AG10803 (cell line): ENCODE measurements at regions not wholly inside any gene's neighbourhood (a gene's known extent, or its start where the extent isn't known, plus 50 kb on each side); places are given as distances from the start of the nearest gene placed in this dataset.

Source experiments
- DNase-seq: peaks from one replicate; pipeline ENCODE4 v3.0.0; 2010; ENCODE audit warnings: low read depth
- H3K4me3 ChIP-seq: 2 replicates; pipeline ENCODE4 v1.5.1; 2011; ENCODE audit warnings: mild to moderate bottlenecking, low read length, control low read depth
- TF ChIP-seq, protein P1 (sequence below): conservative IDR thresholded peaks from 2 replicates; pipeline ENCODE4 v1.5.1; 2011; ENCODE audit warnings: mild to moderate bottlenecking, low read length, control low read depth, inconsistent platforms

DNA sequence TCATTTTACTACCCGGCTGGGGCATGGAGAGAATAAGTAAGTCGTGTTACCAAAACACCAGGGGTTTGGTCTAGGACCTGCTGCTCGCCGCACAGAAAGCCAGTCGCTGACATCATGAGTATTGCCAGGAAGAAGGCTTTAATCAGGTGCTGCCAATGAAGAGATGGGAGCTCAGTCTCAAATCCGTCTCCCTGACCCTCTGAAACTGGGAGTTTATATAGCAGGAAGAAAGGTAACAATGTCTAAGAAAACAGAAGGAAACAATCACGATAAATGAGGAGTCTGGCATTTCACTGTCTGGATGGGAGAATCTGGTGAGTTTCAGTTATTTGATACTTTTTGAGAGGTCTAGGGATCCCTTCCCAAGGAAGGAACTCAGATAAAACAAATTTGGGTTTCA, 437.9 kb upstream of the JARID2 start:
- no peak overlapping the region for H3K4me3 ChIP-seq
- no peak for DNase-seq
- TF ChIP-seq, protein P1, sequence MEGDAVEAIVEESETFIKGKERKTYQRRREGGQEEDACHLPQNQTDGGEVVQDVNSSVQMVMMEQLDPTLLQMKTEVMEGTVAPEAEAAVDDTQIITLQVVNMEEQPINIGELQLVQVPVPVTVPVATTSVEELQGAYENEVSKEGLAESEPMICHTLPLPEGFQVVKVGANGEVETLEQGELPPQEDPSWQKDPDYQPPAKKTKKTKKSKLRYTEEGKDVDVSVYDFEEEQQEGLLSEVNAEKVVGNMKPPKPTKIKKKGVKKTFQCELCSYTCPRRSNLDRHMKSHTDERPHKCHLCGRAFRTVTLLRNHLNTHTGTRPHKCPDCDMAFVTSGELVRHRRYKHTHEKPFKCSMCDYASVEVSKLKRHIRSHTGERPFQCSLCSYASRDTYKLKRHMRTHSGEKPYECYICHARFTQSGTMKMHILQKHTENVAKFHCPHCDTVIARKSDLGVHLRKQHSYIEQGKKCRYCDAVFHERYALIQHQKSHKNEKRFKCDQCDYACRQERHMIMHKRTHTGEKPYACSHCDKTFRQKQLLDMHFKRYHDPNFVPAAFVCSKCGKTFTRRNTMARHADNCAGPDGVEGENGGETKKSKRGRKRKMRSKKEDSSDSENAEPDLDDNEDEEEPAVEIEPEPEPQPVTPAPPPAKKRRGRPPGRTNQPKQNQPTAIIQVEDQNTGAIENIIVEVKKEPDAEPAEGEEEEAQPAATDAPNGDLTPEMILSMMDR: no peak

DNA sequence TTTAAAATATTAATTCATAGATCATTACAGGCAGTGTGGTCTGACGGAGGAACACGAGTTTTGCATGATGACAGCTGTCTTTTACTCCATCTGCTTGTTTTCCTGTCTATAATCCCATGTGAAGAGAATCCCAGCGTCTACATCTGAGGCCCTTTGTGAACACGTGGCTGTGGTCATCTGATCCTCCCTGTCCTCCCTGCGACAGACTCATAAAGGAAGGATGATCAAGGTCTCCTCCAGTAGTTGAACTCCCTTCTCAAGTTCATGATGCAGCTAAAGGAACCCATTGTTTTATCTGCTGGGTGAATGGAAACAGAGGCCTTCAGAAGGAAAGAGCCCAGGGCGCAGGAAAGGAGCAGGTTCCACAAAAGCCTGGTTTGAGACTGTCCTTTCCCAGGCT, 435.8 kb upstream of the JARID2 start:
- H3K4me3 ChIP-seq: no peak overlapping the region
- no peak for DNase-seq
- TF ChIP-seq, protein P1: no peak

DNA sequence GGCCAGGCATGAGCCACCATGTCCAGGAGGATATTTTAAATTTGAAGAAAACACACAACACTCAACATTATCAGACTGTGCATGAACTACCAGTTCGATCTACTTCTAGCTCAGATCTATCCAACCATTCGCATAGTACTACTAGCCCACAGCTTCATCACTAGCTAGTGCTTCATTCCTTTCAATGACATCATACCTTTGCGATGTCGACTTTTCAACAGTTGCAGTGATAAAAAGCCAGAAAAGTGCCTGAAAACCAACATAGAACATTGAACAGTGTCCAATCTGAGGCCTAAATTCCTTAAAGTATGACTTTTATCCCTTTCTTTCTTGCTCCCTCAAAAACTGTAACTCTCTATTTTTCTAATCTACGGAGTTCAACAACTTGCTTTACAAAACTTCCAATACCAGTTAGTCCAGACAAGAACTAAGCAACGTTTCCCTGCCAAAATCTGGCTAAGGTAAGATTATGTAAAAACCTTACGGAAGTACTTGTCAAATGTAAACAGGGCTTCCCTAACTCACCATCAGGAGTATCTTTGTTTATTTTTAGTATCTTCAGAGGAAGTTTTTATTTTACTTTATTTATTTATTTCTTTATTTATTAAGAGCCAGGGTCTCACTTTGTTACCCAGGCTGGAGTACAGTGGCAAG, 434.0 kb upstream of the JARID2 start:
- TF ChIP-seq, protein P1: no peak
- H3K4me3 ChIP-seq: no peak overlapping the region
- DNase-seq: peak; percentile 67

DNA sequence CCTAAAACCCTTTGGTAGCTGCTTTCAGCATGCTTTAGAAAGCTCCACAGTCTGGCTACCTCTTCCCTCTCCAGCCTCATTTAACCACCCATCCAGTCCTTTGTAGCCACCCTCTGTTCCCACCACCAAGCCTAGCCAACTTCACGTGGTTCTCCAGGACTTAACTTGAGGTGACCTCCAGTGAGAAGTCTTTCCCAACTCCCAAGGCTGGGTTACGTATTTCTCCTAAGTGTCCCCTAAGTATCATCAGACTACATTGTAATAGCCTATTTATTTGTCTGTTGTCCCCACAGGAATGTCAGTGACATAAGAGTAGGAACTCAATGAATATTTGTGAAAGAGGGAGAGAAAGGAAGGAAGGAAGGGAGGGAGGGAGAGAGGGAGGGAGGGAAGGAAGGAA, 431.9 kb upstream of the JARID2 start:
- DNase-seq: peak; percentile 29
- no peak overlapping the region for H3K4me3 ChIP-seq
- TF ChIP-seq, protein P1: no peak

DNA sequence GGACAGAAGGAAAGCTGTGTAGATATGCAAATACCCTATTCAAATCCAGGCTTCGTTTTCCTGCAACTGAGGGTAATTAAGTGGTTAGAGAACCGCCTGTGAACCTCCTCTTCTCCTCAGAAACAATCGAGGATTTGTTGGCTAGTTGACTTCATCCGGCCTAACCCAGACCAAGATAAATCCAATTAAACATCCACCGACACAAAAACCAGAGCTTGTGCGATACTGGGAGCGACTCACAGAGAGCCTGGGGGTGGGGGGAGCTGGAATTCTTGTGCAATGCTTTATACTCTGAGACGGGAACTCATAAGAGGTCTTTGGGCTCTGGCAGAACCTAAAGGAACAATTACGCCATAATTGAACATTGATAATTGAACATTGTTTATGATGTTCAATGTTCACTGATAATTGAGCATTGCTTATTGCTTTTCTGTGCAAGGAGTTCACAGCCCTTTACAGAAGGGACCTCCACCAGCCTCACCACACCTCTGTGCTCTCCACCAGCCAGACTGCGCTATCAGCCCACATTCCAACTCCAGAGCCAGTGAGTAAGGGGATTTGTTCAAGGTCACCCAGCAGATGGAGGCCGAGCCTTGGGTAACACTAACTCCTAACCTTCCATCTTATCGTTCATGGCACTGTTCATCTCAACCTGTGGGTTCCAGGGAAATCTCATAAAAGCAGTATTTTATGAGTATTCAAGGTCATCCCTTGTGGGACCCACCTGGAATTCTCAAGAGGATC, 429.6 kb upstream of the JARID2 start:
- TF ChIP-seq, protein P1: no peak
- no peak overlapping the region for H3K4me3 ChIP-seq
- DNase-seq: no peak

DNA sequence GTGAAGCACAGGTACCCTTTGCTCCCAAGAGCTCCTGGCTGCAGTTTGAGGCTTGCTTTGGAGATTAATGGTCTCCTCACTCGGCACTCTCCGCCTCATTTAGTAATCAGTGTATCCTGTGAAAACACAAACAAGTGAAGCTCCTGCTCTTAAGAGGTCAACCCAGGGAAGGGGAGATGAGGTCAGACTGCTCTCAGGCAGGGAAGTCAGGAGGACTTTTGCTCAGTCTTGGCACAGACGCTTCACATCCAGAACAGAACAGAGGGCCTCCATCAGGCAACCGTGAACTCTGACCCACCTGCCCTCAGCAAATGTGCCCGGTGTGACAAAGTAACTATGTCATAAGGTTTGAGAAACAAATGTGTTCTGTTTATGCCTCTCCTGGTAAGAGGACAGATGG, 428.8 kb upstream of the JARID2 start:
- TF ChIP-seq, protein P1: no peak
- no peak for DNase-seq
- no peak overlapping the region for H3K4me3 ChIP-seq

DNA sequence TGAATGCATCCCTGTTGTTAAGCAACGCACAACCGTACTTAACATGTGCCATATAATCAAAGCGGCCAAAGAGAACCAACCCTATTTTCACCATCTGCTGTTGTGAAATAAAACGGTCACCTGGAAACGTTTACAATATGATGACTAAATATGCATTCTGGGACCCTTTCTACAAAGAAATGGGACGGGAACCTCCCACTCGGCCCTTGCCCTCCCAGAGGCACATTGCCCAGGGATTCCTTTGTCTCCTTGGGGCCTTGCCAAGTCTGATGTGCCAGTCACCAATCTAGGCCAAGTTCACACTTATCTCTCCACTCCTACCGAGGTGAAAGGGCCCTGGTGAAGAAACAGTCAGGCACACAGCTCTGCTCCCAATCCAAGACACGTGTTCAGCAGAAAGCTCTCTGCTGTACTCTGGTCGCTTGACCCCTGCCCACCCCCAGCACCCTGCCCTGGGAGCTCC, 427.4 kb upstream of the JARID2 start:
- TF ChIP-seq, protein P1: no peak
- H3K4me3 ChIP-seq: no peak overlapping the region
- peak; percentile 82 for DNase-seq
